ENCODE measurements at regions not wholly inside any gene's neighbourhood (a gene's known extent, or its start where the extent isn't known, plus 50 kb on each side); places are given as distances from the start of the nearest gene placed in this dataset.

DNA sequence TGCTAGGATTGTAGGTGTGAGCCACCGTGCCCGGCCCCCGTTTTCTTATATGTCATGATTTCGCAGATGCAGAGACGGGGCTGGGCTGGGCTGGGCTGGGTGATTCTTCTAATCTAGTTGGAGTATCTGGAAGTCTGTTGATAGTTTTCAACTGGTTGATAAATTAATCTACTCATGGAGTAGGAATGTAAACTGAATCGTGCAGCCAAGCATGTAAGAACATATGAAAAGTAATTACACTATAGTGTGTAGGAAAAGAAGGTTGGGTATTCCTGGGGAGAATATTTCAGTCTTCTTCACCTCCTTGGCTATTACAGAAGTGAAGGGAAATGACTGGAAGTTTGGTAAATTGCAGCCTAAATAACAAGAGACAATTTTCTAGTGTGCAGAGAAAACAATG lies 82.6 kb upstream of the MAGI1 start:
- no peak for DNase-seq

DNA sequence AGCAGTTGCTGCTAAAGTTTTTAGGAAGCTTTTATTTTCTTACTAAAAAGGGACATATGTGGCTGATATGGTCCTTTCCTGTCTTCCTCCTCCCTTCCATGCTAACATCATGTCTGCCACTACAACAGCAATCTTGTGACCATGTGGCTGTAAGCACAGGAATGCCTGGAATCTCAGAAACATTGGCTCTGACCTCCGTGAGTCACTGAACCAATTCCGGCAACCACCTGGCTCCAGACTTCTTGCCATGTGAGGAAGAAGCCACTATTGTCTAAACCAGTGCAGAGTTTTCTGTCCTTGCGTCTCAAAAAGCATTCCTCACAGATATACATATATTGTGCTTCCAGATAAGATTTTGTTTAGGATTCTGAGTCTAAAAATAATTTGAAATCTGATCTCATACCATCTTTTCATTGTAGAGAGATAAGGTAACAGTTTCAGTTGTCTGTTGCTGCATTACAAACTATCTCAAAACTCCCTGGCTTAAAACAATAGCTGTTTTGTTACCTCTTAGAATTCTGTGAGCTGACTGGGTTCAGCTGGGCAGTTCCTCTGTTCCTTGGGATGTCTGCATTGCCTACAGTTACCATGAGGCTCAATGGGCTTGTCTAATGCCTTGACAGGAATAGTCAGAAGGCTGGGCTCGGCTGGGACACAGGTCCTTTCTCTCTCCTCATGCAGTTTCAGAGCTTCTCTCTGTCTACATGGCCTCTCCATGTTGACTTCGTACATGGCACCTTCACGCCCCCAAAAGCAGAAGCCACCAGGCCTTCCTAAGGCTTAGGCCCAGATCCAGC lies 77.3 kb upstream of the MAGI1 start:
- no peak for DNase-seq

DNA sequence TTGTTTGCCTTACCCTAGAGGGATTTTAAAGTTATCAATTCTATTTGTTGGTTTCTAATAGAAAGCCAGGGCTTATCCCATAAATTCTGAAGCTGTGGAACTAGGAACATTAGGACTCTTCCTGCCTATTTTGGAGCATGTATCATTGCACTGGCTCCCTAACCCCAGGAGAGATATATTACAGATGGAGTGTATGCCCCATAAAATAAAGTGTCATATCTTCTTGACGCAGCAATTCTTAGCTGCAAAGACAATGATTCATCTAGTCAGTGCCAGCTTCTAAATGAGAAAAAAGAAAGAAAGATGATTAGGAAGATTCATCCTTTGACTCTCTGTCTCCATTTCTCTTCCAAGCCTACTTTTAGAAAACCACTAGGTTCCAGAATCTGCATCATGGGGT lies 74.8 kb upstream of the MAGI1 start:
- DNase-seq = no peak

DNA sequence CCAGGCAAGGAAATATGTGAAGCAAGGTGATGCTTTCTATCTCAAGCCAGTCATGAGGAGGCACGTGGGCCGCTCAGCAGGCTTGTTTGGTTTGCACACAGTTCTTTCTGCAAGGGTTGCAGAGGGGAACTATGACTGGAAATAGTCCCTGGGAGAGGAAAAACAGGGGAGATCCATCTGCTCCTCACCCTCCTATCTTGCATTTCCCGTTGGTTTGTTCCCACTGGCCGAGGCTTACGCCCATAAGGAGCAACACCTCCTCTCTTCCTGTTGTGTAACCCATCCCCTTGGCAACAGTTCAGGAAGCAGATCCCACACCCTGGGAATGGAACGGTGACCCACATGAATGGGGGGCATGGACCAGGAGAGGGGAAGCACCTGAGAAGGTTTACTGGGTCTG lies 72.1 kb upstream of the MAGI1 start:
- DNase-seq = no peak

DNA sequence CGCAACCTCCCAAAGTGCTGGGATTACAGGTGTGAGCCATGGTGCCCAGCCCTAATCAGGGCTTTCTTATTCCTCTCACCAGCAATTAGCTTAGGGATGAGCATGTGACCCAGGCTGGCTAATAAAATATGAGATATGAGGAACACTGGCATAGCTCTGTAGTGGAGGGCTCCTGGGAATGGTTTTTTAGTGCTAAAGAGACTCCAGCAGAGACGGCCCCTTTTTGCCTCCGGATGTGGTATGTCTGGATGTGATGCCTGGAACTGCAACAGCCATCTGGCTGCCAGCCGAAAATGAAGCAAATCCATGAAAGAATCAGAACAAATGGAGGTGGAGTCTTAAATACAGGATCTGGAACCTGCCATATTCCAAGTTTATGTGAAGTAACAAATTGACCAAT lies 69.1 kb upstream of the MAGI1 start:
- no peak for DNase-seq

DNA sequence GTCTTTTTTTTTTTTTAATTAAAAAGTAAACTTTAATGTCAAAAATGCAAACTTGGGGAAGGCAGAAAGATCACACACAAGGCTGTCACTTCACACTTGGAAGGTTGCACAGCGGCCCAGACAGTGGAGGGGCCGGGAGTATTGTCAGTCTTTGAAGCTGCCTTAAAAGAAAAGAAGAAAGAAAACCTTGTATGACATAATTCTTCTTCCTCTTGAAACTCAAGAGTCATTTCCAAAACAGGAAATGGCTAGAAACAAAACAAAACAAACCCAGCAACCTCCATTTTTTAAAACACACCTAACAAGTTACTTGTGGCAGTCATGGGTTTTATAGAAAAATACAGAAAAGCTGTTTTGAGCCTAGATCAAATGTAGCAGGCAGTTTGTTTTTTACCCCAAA lies 68.1 kb upstream of the MAGI1 start:
- DNase-seq = no peak

DNA sequence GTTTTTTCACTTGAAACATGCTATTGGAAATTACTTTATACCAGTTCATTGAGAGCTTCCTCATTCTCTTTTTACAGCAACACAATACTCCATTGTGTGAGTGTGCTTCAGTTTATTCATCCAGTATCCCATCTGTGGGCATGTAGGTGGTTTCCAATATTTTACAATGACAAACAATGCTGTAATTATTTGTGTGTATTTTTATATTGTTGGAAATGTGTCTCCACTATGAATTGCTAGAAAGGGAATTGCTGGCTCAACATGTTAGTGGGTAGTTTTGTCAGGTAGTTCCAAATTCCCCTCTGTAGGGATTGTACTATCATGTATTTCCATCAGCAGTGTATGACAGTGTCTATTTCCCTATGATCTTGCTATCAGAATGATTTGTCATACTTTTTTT lies 65.8 kb upstream of the MAGI1 start:
- no peak for DNase-seq

DNA sequence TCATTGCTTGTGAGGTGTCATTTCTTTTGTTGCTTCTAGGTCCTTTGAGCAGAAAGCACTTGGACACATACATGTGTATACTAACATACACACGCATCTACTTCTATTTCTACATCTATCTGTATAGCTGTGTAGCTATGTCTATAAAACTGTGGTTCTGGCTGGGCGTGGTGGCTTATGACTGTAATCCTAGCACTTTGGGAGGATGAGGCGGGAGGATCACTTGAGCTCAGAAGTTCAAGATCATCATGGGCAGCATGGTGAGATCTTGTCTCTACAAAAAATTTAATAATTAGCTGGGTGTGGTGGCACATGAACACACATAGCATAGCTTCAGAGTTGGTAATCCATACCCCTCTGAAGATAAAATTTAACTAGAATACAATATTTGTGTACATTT lies 65.0 kb upstream of the MAGI1 start:
- no peak for DNase-seq

DNA sequence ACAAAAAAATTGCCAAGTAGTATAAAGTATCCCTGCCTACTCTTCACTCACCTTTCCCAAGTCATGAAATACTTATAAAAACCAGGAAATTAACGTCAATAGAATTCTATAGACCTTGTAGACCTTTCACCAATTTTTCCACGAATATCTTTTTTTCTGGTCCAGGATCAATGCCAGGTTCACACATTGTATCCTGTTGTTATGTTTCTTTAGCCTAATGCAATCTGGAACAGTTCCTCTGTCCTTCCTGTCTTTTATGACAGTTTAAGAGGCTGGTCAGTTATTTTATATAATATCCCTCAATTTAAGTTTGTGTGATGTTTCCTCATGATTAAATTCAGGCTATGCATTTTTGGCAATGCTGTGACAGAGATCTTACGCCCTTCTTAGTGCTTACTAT lies 63.2 kb upstream of the MAGI1 start:
- no peak for DNase-seq

DNA sequence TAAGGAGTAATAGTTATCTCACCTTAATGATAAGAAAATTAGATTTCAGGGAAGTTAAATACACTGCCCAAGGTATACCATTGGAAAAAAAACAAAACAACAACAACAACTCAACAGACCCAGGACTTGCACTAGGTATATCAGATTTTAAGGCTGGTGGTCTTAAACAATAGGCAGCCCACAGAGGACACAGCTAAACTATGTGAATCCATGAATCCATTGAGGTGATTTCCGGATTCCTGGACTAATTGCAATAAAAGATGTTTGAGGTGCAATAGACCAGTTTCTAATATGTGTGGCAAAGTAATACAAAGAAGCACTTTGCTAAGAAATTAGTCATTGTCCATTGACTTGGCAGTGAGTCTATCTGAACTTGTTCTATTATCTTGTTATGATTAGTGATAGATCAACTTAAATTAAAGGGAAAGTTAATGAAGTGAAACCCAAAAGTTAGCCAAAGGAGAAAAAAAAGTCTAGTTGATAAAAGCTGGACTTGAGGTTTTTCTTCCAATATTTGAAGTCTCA lies 60.9 kb upstream of the MAGI1 start:
- DNase-seq = no peak

DNA sequence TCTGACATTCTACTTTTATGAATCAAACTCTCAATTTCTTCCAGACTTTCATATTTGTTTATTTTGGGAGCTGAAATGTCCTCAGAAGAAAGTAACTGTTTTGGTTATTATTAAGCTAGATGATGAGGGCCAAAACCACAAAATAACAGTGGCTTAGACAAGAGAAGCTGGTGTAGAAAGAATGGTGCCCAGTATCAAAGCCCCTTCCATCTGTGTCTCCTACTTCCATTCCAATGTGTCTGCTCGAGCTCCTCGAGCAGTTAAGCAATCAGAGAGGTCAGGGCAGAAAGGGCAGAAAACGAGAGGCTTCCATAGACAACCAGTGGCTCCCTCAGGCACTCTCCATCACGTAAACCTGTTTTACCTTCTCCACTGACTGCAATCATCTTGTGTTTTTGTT lies 59.7 kb upstream of the MAGI1 start:
- DNase-seq = no peak

DNA sequence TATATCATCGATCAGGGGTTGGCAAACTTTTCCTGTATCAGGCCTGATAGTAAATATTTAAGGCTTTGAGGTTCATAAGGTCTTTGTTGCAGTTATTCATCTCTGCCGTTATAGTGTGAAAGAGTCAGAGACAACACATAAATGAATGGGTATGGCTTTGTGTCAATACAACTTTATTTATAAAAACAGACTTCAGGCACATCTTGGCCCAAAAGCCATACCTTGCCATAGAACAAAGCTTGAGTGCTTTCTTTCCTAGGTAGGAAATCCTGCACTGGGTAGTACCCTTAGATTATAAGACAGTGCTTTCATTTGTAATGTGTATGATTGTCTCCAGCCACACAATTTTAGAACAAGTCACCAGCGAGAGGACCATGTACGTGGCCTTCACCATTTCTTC lies 58.9 kb upstream of the MAGI1 start:
- no peak for DNase-seq

DNA sequence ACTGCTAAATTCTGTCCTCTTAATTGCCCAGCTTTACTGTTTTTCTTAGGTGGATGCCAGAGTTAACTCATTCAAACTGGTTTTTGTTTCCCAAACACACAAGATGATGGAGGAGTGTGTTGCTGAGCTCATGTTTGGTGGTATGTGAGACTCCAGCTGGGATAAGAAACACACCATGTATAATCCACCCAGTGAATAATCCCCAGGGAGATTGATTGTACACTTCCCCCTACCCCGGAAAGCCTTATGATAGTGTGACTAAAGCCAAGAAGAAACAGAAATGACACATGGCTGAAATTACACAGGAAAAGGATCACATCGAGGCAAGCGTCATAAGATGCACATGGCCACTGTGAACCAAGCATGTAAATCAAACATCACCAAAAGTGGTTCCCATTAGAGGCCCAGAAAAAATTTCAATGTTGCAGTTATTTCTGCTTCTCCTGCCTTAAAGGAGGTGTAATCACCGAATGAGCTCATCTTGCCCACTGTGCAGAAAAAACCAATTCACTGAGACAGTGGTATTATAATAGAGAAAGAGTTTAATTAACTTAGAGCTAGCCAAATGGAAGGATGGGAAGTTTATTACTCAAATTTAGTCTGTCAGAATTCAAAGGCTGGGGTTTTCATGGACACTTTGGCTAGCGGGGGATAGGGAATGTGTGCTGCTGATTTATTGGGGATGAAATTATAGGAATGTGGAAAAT lies 56.7 kb upstream of the MAGI1 start:
- DNase-seq = no peak

DNA sequence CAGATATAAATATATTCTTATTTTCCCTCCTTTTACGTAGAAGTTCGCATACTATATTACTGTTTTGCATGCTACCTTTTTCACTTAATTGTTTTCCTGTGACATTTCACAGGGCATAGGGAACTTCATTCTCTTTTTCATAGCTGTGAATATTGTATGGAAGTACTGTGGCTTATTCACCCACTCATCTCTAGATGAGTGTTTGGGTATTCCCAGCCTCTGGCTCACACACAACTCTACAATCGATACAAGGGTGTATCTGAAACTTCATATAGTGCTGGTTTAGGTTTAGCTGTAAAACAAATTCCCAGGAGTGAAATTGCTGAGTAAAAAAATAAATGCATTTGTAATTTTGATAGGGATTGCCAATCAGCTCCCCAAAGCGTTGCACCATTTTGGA lies 55.3 kb upstream of the MAGI1 start:
- no peak for DNase-seq

DNA sequence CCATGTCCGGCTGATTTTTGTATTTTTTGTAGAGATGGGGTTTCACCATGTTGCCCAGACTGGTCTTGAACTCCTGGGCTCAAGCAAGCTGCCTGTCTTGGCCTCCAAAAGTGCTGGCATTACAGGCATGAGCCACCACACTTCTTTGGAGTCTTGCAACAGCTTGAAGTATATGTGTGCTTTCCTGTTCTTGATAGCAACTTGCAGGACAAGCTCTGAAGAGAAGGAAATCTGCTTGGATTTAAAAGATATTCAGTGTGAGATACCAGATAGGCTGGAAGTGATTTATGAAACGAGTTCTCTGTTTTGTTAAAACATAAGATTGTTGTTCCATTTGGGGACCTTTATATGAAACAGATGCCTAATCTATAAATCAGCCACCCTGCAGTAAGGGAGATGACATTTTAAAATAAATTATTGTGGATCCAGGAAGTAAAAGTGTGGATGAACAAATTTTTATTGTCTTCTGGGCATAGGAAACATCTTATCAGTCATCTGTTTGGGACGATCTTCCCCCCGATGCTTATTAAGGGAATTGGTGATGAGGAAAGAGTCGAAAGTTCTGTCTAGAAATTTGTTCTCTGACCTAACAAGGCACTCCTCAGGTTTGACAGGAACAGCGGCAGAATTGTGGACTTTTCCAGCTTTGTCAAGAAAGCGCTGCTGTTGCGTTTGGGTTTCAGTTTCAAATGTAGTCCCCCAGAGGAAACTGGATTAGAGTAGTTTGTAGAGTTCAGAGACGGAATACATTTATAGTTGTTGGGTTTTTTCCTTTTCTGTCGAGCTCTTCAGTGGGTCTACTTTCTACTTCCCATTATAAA lies 53.7 kb upstream of the MAGI1 start:
- DNase-seq = no peak
